HG03469 (cell line): ENCODE measurements at regions not wholly inside any gene's neighbourhood (a gene's known extent, or its start where the extent isn't known, plus 50 kb on each side); places are given as distances from the start of the nearest gene placed in this dataset.

ENCODE experiments used
- ATAC-seq: cut with Tn5 transposase; IDR thresholded peaks from one replicate; pipeline ENCODE4 v1.9.1; 2021; ENCODE audit warnings: mild to moderate bottlenecking, moderate library complexity, moderate number of reproducible peaks; ENCODE audit not compliant: unreplicated experiment

DNA sequence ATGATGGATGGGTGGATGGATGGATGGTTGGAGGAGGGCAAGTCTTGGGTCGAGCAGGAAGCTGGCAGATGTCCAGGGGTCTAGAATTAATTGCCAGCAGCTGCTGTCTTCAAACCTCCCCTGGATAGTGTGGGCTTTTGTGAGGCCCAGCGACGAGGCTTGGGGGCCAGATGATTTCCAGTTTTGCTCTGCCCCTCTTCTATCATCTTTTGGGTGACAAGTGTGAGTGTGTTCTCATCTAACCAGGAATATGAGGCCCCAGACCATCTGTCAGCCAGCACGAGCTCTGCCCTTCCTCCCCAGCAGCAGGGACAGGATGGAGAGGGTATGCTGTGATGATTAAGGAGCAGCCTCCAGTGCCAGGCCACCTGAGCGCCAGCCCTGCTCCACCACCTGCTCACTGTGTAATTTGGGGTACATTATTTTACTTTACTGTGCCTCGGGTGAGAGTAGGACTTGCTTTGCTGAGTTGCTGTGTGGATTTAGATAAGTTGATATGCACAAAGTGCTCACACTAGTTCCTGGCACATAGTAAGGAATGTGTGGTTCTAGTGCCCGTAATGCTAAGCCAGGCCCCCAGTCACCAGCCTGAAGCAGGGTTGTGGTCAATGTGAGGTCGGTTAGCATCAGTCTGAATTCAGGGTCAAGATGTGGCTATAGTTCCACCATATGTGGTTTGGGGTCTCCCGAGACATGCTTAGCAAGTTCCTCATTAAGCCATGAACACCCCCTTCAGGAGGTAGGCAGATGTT is 251.1 kb downstream of the CYP26B1 start:
- ATAC-seq: no peak

GRCh38 chr2:71895320-71896161 is 252.1 kb downstream of the CYP26B1 start:
- no peak for ATAC-seq

- ATAC-seq: no peak
Measured at GRCh38 chr2:71894261-71894660, 253.4 kb downstream of the CYP26B1 start.

GRCh38 chr2:71893646-71894045 is 254.0 kb downstream of the CYP26B1 start:
- no peak for ATAC-seq

GRCh38 chr2:71892896-71893295 is 254.8 kb downstream of the CYP26B1 start:
- no peak for ATAC-seq

DNA sequence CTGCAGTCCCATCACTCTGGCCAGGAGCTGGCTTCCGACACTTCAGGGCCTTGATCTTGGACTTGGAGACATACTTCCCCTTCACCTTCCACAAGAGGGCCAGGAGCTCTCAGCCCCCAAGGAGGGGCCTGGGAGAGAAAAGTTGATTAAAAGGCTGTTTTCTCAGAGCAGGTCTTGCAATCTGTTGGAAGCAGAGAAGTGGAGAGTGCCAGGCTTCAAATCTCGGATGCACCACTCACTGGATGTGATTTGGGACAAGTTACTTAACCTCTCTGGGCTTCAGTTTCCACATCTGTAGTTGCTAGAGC is 255.3 kb downstream of the CYP26B1 start:
- ATAC-seq: no peak

- ATAC-seq: no peak
Measured at GRCh38 chr2:71891719-71892422, 255.8 kb downstream of the CYP26B1 start.

GRCh38 chr2:71891155-71891554 is 256.5 kb downstream of the CYP26B1 start:
- no peak for ATAC-seq

DNA sequence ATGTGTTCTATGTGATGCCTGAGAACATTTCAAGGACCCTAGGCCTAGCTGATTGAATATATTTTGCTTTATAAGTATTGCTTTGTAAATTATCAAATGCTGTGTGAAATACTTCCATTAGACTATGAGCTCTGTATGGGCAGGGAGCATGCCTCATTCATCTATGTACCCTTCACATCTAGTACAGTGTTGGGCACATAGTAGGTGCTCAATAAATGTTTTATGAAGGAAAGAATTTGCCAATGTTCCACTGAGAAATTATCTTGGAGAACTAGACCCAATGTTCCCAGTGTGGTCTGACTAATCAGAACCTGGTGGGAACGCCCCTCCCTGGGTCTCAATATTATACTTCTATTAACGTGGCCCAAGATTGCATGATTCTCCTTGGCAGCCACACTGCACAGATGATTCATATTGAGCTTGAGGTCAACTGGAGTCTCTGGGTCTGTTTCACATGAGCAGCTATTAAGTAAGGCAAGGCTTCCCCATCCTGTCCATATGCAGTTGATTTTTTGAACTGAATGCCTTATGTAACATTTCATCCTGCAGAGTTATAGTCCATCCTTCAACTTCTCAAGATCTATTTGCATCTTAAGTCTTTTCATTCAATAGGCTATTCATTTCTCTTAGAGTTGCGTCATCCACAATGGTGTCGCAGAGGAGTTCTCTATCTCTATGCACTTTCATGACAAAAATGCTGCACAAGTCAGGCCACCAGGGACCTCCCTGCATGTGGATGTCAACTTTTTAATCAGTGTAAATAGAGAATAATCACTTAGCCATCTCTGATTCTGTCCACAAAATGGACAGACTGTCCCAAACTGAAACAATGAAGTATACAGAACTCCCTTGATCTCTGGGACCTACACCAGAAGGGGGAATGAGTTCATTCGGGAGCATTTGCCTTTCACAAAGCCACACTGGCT is 257.6 kb downstream of the CYP26B1 start:
- ATAC-seq: no peak

- ATAC-seq: no peak
Measured at GRCh38 chr2:71888751-71889445, 258.8 kb downstream of the CYP26B1 start.

DNA sequence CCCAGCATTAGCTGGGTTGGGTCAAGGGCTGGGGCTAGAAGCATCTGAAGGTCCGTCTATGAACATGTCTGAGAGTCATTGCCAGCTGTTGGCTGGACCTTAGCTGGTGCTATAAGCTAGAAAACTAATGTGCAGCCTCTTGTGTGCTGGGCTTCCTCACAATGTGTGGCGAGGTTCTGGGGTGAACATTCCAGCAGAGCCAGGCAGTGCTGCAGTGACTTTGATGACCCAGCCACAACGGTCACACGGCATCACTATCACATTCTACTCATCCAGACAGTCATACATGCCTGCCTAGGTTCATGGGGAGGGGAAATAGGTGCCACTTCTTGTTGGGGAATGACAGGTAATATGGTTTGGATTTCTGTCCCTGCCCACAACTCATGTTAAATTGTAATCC is 260.5 kb downstream of the CYP26B1 start:
- no peak for ATAC-seq

DNA sequence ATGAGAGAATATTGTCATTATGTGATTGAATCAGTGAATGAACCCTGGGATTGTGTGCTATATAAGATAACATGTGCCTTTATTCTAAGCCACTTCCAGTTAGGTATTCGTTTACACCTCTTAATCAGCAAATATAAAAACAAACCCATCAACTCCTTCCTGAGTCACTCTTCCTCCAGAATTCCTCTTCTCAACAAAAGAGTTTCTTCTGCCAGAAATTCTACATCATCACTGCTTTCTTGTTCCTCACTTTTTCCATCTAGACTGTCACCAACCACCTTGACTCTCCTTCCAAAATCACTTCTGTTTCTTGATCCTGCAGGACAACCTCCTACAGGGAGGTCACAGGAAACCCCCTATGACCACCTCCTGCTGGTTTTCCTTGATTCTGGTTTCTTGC is 261.4 kb downstream of the CYP26B1 start:
- no peak for ATAC-seq

GRCh38 chr2:71884303-71885042 is 263.2 kb downstream of the CYP26B1 start:
- no peak for ATAC-seq

DNA sequence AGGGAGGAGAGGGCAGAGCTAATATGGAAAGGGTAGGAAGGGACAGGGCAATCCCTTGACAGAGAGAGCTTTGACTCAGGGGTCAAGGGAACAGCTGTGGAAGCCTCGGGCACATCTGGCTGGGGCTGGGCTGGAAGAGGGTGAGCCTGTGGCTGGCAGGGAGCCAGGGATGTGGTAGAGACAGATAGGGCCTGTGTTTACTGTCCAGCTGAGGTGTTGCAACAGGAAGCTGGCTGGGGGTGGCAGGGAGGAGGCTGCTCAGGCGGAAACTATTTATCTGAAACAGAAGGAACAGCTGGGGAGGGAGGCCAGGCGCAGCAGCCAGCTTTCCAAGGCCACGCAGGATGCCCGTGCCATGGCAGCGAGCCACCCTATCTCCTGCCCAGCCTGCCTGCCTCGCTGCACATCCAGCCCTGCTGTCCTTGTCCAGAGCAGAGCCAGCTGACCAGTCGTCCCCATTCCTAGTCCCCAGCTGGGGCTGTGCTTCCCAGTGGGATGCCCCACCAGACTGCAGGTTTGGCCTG is 264.7 kb downstream of the CYP26B1 start:
- ATAC-seq: no peak

- no peak for ATAC-seq
Measured at GRCh38 chr2:71882236-71882946, 265.3 kb downstream of the CYP26B1 start.

GRCh38 chr2:71880846-71881610 is 266.6 kb downstream of the CYP26B1 start:
- ATAC-seq: no peak

GRCh38 chr2:71880287-71880686 is 267.4 kb downstream of the CYP26B1 start:
- no peak for ATAC-seq
